GM23338 (cell line): ENCODE measurements at regions not wholly inside any gene's neighbourhood (a gene's known extent, or its start where the extent isn't known, plus 50 kb on each side); places are given as distances from the start of the nearest gene placed in this dataset.

Experiments used
- ATAC-seq: fragments of 200-7000 bp; cut with Tn5 transposase; 3 replicates; pipeline ENCODE4 v1.9.1; 2020
- DNase-seq: peaks from one replicate; pipeline ENCODE4 v3.0.0-alpha.2; 2015; ENCODE audit warnings: low spot score
- H2AFZ ChIP-seq: fragments of 200-600 bp; sonication (generic); 2 replicates; pipeline ENCODE4 v1.8.0; 2016; ENCODE audit warnings: antibody characterized with exemption, mild to moderate bottlenecking, moderate library complexity
- H3F3A ChIP-seq: fragments of 200-600 bp; sonication (generic); replicated peaks from 2 replicates; pipeline ENCODE4 v1.8.0; 2017; ENCODE audit warnings: antibody characterized with exemption, mixed run types, low read depth
- H3K27ac ChIP-seq: fragments of 200-600 bp; sonication (generic); 2 replicates; pipeline ENCODE4 v1.6.1; 2016; ENCODE audit warnings: low read depth
- H3K27me3 ChIP-seq: fragments of 200-600 bp; sonication (generic); 2 replicates; pipeline ENCODE4 v1.8.0; 2016; ENCODE audit warnings: mild to moderate bottlenecking, mixed run types, moderate library complexity; ENCODE audit not compliant: insufficient read depth
- H3K36me3 ChIP-seq: fragments of 200-600 bp; sonication (generic); 2 replicates; pipeline ENCODE4 v1.8.0; 2016; ENCODE audit warnings: mild to moderate bottlenecking; ENCODE audit not compliant: insufficient read depth
- H3K4me1 ChIP-seq: fragments of 200-600 bp; sonication (generic); 2 replicates; pipeline ENCODE4 v1.8.0; 2016; ENCODE audit warnings: mild to moderate bottlenecking, moderate library complexity; ENCODE audit not compliant: insufficient read depth
- H3K4me2 ChIP-seq: fragments of 200-600 bp; sonication (generic); 2 replicates; pipeline ENCODE4 v1.7.1; 2017; ENCODE audit warnings: mixed run types
- H3K4me3 ChIP-seq: fragments of 200-600 bp; sonication (generic); 2 replicates; pipeline ENCODE4 v1.6.1; 2016; ENCODE audit warnings: mixed run types
- H3K79me2 ChIP-seq: fragments of 200-600 bp; sonication (generic); replicated peaks from 2 replicates; pipeline ENCODE4 v1.8.0; 2017; ENCODE audit warnings: mild to moderate bottlenecking; ENCODE audit not compliant: insufficient read depth
- H3K9me2 ChIP-seq: fragments of 200-600 bp; sonication (generic); 2 replicates; pipeline ENCODE4 v1.8.0; 2017; ENCODE audit not compliant: insufficient read depth
- H4K20me1 ChIP-seq: fragments of 200-600 bp; sonication (generic); replicated peaks from 2 replicates; pipeline ENCODE4 v1.8.0; 2017; ENCODE audit warnings: mild to moderate bottlenecking; ENCODE audit not compliant: insufficient read depth
- H3K27ac Mint-ChIP-seq: 2 replicates; pipeline ENCODE4 v1.8.0; 2020; ENCODE audit warnings: inconsistent platforms, mild to moderate bottlenecking, moderate library complexity, mixed read lengths
- H3K27me3 Mint-ChIP-seq: 3 replicates; pipeline ENCODE4 v1.8.0; 2022; ENCODE audit warnings: low read depth, mild to moderate bottlenecking, moderate library complexity, mixed read lengths, inconsistent platforms; ENCODE audit not compliant: insufficient read depth, poor library complexity
- H3K36me3 Mint-ChIP-seq: 3 replicates; pipeline ENCODE4 v1.8.0; 2021; ENCODE audit warnings: low read depth, mild to moderate bottlenecking, inconsistent platforms, moderate library complexity, mixed read lengths
- H3K4me1 Mint-ChIP-seq: 3 replicates; pipeline ENCODE4 v1.8.0; 2020; ENCODE audit warnings: mild to moderate bottlenecking, inconsistent platforms, mixed read lengths
- H3K4me3 Mint-ChIP-seq: 3 replicates; pipeline ENCODE4 v1.8.0; 2021; ENCODE audit warnings: moderate library complexity, mild to moderate bottlenecking, inconsistent platforms, mixed read lengths
- H3K9me3 Mint-ChIP-seq: 3 replicates; pipeline ENCODE4 v1.8.0; 2020; ENCODE audit warnings: moderate library complexity, mild to moderate bottlenecking, inconsistent platforms, mixed read lengths
- CREB1 ChIP-seq: fragments of 250-450 bp; sonication (Bioruptor Pico); IDR thresholded peaks from 2 replicates; pipeline ENCODE4 v1.5.0; 2020; ENCODE audit warnings: low read depth, mild to moderate bottlenecking, moderate library complexity
- CTCF ChIP-seq, 2 experiments: fragments of 200-600 bp in 1 of 2; sonication (generic) in 1 of 2; conservative IDR thresholded peaks; 2 replicates each; pipeline versions ENCODE4 v1.5.1 to v1.6.1; 2016 to 2017; ENCODE audit warnings: antibody characterized with exemption in 2 of 2, low read depth in 2 of 2, mild to moderate bottlenecking in 2 of 2, moderate library complexity in 1 of 2
- EZH2phosphoT487 ChIP-seq: fragments of 200-600 bp; sonication (generic); IDR thresholded peaks from one replicate; pipeline ENCODE4 v1.8.1; 2018; ENCODE audit warnings: antibody characterized with exemption; ENCODE audit not compliant: unreplicated experiment
- JUNB ChIP-seq: IDR thresholded peaks from one replicate; pipeline ENCODE4 v1.6.1; 2016; ENCODE audit warnings: antibody characterized with exemption; ENCODE audit not compliant: unreplicated experiment
- POLR2AphosphoS5 ChIP-seq: IDR thresholded peaks from 2 replicates; pipeline ENCODE4 v1.6.1; 2016; ENCODE audit warnings: antibody characterized with exemption, low read depth
- STAT1 ChIP-seq: IDR thresholded peaks from one replicate; pipeline ENCODE4 v1.6.1; 2016; ENCODE audit warnings: antibody characterized with exemption; ENCODE audit not compliant: unreplicated experiment
- ZNF114 ChIP-seq: fragments of 250-450 bp; sonication (Bioruptor Pico); IDR thresholded peaks from 2 replicates; pipeline ENCODE4 v1.5.0; 2020; ENCODE audit warnings: mild to moderate bottlenecking, moderate library complexity
- TF ChIP-seq, protein P1 (sequence below): IDR thresholded peaks from one replicate; pipeline ENCODE4 v1.6.1; 2018; ENCODE audit warnings: antibody characterized with exemption; ENCODE audit not compliant: unreplicated experiment
- TF ChIP-seq, protein P2 (sequence below): fragments of 250-450 bp; sonication (Bioruptor Pico); IDR thresholded peaks from 2 replicates; pipeline ENCODE4 v1.5.0; 2020; ENCODE audit warnings: mild to moderate bottlenecking, moderate library complexity

- H3K9me2 ChIP-seq = peaks cover 10% of the 10 kb centered on the region; the same call in 1 of the 2 replicates
- Mint-ChIP-seq H3K4me1 (peaks cover 3% of the 10 kb centered on the region; the same call in 1 of the 3 replicates), H3K36me3 (no peaks in the 10 kb centered on the region), H3K9me3 (no peaks in the 10 kb centered on the region), H3K27me3 (peaks cover 2% of the 10 kb centered on the region), H3K27ac (no peak overlapping the region), H3K4me3 (no peak overlapping the region)
- ATAC-seq (no peak), DNase-seq (no peak)
- 0 out of 2 replicates have a peak, but pooled peaks cover 3% of the 10 kb centered on the region for H3K4me1 ChIP-seq
- no peak overlapping the region for H2AFZ ChIP-seq
- TF ChIP-seq JUNB (no peak), CREB1 (no peak), POLR2AphosphoS5 (no peak), CTCF (conservative IDR thresholded peaks at IDR 0.05; ENCODE audit: low read depth in 2 of 2) (no peak), ZNF114 (CRISPR knock-in tag) (no peak), STAT1 (no peak), EZH2phosphoT487 (no peak)
- TF ChIP-seq, protein P1, sequence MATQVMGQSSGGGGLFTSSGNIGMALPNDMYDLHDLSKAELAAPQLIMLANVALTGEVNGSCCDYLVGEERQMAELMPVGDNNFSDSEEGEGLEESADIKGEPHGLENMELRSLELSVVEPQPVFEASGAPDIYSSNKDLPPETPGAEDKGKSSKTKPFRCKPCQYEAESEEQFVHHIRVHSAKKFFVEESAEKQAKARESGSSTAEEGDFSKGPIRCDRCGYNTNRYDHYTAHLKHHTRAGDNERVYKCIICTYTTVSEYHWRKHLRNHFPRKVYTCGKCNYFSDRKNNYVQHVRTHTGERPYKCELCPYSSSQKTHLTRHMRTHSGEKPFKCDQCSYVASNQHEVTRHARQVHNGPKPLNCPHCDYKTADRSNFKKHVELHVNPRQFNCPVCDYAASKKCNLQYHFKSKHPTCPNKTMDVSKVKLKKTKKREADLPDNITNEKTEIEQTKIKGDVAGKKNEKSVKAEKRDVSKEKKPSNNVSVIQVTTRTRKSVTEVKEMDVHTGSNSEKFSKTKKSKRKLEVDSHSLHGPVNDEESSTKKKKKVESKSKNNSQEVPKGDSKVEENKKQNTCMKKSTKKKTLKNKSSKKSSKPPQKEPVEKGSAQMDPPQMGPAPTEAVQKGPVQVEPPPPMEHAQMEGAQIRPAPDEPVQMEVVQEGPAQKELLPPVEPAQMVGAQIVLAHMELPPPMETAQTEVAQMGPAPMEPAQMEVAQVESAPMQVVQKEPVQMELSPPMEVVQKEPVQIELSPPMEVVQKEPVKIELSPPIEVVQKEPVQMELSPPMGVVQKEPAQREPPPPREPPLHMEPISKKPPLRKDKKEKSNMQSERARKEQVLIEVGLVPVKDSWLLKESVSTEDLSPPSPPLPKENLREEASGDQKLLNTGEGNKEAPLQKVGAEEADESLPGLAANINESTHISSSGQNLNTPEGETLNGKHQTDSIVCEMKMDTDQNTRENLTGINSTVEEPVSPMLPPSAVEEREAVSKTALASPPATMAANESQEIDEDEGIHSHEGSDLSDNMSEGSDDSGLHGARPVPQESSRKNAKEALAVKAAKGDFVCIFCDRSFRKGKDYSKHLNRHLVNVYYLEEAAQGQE = no peak
- TF ChIP-seq, protein P2, sequence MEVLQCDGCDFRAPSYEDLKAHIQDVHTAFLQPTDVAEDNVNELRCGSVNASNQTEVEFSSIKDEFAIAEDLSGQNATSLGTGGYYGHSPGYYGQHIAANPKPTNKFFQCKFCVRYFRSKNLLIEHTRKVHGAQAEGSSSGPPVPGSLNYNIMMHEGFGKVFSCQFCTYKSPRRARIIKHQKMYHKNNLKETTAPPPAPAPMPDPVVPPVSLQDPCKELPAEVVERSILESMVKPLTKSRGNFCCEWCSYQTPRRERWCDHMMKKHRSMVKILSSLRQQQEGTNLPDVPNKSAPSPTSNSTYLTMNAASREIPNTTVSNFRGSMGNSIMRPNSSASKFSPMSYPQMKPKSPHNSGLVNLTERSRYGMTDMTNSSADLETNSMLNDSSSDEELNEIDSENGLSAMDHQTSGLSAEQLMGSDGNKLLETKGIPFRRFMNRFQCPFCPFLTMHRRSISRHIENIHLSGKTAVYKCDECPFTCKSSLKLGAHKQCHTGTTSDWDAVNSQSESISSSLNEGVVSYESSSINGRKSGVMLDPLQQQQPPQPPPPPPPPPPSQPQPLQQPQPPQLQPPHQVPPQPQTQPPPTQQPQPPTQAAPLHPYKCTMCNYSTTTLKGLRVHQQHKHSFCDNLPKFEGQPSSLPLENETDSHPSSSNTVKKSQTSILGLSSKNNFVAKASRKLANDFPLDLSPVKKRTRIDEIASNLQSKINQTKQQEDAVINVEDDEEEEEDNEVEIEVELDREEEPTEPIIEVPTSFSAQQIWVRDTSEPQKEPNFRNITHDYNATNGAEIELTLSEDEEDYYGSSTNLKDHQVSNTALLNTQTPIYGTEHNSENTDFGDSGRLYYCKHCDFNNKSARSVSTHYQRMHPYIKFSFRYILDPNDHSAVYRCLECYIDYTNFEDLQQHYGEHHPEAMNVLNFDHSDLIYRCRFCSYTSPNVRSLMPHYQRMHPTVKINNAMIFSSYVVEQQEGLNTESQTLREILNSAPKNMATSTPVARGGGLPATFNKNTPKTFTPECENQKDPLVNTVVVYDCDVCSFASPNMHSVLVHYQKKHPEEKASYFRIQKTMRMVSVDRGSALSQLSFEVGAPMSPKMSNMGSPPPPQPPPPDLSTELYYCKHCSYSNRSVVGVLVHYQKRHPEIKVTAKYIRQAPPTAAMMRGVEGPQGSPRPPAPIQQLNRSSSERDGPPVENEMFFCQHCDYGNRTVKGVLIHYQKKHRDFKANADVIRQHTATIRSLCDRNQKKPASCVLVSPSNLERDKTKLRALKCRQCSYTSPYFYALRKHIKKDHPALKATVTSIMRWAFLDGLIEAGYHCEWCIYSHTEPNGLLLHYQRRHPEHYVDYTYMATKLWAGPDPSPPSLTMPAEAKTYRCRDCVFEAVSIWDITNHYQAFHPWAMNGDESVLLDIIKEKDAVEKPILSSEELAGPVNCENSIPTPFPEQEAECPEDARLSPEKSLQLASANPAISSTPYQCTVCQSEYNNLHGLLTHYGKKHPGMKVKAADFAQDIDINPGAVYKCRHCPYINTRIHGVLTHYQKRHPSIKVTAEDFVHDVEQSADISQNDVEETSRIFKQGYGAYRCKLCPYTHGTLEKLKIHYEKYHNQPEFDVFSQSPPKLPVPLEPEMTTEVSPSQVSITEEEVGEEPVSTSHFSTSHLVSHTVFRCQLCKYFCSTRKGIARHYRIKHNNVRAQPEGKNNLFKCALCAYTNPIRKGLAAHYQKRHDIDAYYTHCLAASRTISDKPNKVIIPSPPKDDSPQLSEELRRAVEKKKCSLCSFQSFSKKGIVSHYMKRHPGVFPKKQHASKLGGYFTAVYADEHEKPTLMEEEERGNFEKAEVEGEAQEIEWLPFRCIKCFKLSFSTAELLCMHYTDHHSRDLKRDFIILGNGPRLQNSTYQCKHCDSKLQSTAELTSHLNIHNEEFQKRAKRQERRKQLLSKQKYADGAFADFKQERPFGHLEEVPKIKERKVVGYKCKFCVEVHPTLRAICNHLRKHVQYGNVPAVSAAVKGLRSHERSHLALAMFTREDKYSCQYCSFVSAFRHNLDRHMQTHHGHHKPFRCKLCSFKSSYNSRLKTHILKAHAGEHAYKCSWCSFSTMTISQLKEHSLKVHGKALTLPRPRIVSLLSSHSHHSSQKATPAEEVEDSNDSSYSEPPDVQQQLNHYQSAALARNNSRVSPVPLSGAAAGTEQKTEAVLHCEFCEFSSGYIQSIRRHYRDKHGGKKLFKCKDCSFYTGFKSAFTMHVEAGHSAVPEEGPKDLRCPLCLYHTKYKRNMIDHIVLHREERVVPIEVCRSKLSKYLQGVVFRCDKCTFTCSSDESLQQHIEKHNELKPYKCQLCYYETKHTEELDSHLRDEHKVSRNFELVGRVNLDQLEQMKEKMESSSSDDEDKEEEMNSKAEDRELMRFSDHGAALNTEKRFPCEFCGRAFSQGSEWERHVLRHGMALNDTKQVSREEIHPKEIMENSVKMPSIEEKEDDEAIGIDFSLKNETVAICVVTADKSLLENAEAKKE (CRISPR knock-in tag) = no peak
- no peaks in the 10 kb centered on the region for H3F3A ChIP-seq
- H3K79me2 ChIP-seq = no peaks in the 10 kb centered on the region
- no peaks in the 10 kb centered on the region for H3K27me3 ChIP-seq
- no peak overlapping the region for H3K4me2 ChIP-seq
- H3K4me3 ChIP-seq = no peak overlapping the region
- no peaks in the 10 kb centered on the region for H3K36me3 ChIP-seq
- H4K20me1 ChIP-seq = no peaks in the 10 kb centered on the region
- H3K27ac ChIP-seq = no peak overlapping the region
Observed at GRCh38 chr21:32842146-32842545, 70.6 kb upstream of the PAXBP1 start.
